LoVo (cell line): ENCODE measurements at regions not wholly inside any gene's neighbourhood (a gene's known extent, or its start where the extent isn't known, plus 50 kb on each side); places are given as distances from the start of the nearest gene placed in this dataset.
"Not testable (repeated sequence)": the region's sequence is repeated elsewhere in the genome, so short reads cannot be mapped to it uniquely, and the experiment has no call there.

Experiments
- DNase-seq: peaks from one replicate; pipeline ENCODE4 v3.0.0-alpha.2; 2016; ENCODE audit warnings: low spot score

- no peak for DNase-seq
Observed at GRCh38 chr16:63129411-63130125, 1093.3 kb upstream of the CDH8 start.

- not testable (repeated sequence) for DNase-seq
Observed at GRCh38 chr16:63119905-63120304, 1083.7 kb upstream of the CDH8 start.

GRCh38 chr16:63100082-63100481 is 1063.8 kb upstream of the CDH8 start:
- no peak for DNase-seq

GRCh38 chr16:63096857-63097256 is 1060.6 kb upstream of the CDH8 start:
- no peak for DNase-seq

- DNase-seq, result no peak
Observed at GRCh38 chr16:63092736-63093135, 1056.5 kb upstream of the CDH8 start.

GRCh38 chr16:63082101-63082500 is 1045.9 kb upstream of the CDH8 start:
- no peak for DNase-seq

GRCh38 chr16:63080746-63081145 is 1044.5 kb upstream of the CDH8 start:
- DNase-seq, result no peak

- no peak for DNase-seq
Observed at GRCh38 chr16:63069047-63069446, 1032.8 kb upstream of the CDH8 start.

GRCh38 chr16:63067141-63067540 is 1030.9 kb upstream of the CDH8 start:
- DNase-seq, result no peak

- no peak for DNase-seq
Observed at GRCh38 chr16:63066552-63066951, 1030.3 kb upstream of the CDH8 start.

- DNase-seq, result no peak
Observed at GRCh38 chr16:63061319-63061718, 1025.1 kb upstream of the CDH8 start.

- DNase-seq, result no peak
Observed at GRCh38 chr16:63059676-63060075, 1023.4 kb upstream of the CDH8 start.

GRCh38 chr16:63057341-63057740 is 1021.1 kb upstream of the CDH8 start:
- DNase-seq, result no peak

GRCh38 chr16:63050391-63050790 is 1014.2 kb upstream of the CDH8 start:
- DNase-seq, result no peak

GRCh38 chr16:63038397-63039106 is 1002.3 kb upstream of the CDH8 start:
- DNase-seq, result no peak

- DNase-seq, result no peak
Observed at GRCh38 chr16:63037761-63038396, 1001.6 kb upstream of the CDH8 start.

- no peak for DNase-seq
Observed at GRCh38 chr16:63018581-63019223, 982.5 kb upstream of the CDH8 start.

- no peak for DNase-seq
Observed at GRCh38 chr16:63008688-63009087, 972.5 kb upstream of the CDH8 start.

GRCh38 chr16:63005356-63005755 is 969.1 kb upstream of the CDH8 start:
- DNase-seq, result no peak

GRCh38 chr16:62989480-62989879 is 953.2 kb upstream of the CDH8 start:
- DNase-seq, result no peak

GRCh38 chr16:62985722-62986121 is 949.5 kb upstream of the CDH8 start:
- DNase-seq, result no peak

- no peak for DNase-seq
Observed at GRCh38 chr16:62978451-62978850, 942.2 kb upstream of the CDH8 start.

GRCh38 chr16:62977876-62978275 is 941.6 kb upstream of the CDH8 start:
- no peak for DNase-seq
